ENCODE measurements at regions not wholly inside any gene's neighbourhood (a gene's known extent, or its start where the extent isn't known, plus 50 kb on each side); places are given as distances from the start of the nearest gene placed in this dataset.
"Not testable (repeated sequence)": the region's sequence is repeated elsewhere in the genome, so short reads cannot be mapped to it uniquely, and the experiment has no call there.

GRCh38 chr5:100165309-100165708, 369.9 kb upstream of the FAM174A start:
- no peaks in the 10 kb centered on the region for H3K4me1 ChIP-seq (ENCODE audit: control insufficient read depth in 3 of 3, insufficient read depth in 3 of 3, low read length in 3 of 3)
- H3K4me3 ChIP-seq (ENCODE audit: low read length in 3 of 3), result no peak overlapping the region
- H3K27me3 ChIP-seq (ENCODE audit: control insufficient read depth in 3 of 3, insufficient read depth in 3 of 3, low read length in 3 of 3), result no peaks in the 10 kb centered on the region
- peaks cover 0 to 2% (median 0%) of the 10 kb centered on the region in 3 donors for H3K9me3 ChIP-seq (ENCODE audit: control insufficient read depth in 3 of 3, low read length in 3 of 3)
- H3K27ac ChIP-seq (ENCODE audit: low read depth, low read length), result no peak overlapping the region
- H3K9ac ChIP-seq (ENCODE audit: low read depth in 1 of 3, low read length in 3 of 3), result no peak overlapping the region
- H3K36me3 ChIP-seq (ENCODE audit: control insufficient read depth in 3 of 3, insufficient read depth in 3 of 3, low read length in 3 of 3), result no peaks in the 10 kb centered on the region

GRCh38 chr5:100161868-100162267, 373.3 kb upstream of the FAM174A start:
- H3K27ac ChIP-seq (ENCODE audit: low read depth, low read length), result no peak overlapping the region
- H3K36me3 ChIP-seq (ENCODE audit: control insufficient read depth in 3 of 3, insufficient read depth in 3 of 3, low read length in 3 of 3), result no peaks in the 10 kb centered on the region
- no peaks in the 10 kb centered on the region for H3K27me3 ChIP-seq (ENCODE audit: control insufficient read depth in 3 of 3, insufficient read depth in 3 of 3, low read length in 3 of 3)
- H3K9ac ChIP-seq (ENCODE audit: low read depth in 1 of 3, low read length in 3 of 3), result no peak overlapping the region
- H3K9me3 ChIP-seq (ENCODE audit: control insufficient read depth in 3 of 3, low read length in 3 of 3), result peaks cover 0 to 2% (median 0%) of the 10 kb centered on the region in 3 donors
- no peaks in the 10 kb centered on the region for H3K4me1 ChIP-seq (ENCODE audit: control insufficient read depth in 3 of 3, insufficient read depth in 3 of 3, low read length in 3 of 3)
- H3K4me3 ChIP-seq (ENCODE audit: low read length in 3 of 3), result no peak overlapping the region

DNA sequence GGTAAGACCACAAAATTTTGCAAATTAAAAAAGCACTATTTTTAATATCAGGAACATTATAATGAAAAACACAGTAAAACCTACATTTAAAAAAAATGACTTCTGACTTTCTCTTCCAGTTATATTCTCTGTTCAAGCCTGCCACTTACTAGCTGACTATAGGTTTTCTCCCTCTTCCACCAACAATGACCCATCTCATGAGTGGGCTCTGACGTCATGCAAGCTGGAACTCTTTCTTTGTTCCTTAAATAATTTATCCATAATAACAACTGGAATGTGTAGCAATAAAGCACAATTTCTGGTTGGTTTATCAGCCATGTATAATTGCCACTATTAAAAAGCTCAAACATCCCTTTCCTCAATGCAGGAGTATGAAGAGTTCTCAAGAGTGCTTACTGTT, 378.1 kb upstream of the FAM174A start:
- H3K4me3 ChIP-seq (ENCODE audit: low read length in 3 of 3), result no peak overlapping the region
- H3K4me1 ChIP-seq (ENCODE audit: control insufficient read depth in 3 of 3, insufficient read depth in 3 of 3, low read length in 3 of 3), result no peaks in the 10 kb centered on the region
- no peaks in the 10 kb centered on the region for H3K27me3 ChIP-seq (ENCODE audit: control insufficient read depth in 3 of 3, insufficient read depth in 3 of 3, low read length in 3 of 3)
- H3K27ac ChIP-seq (ENCODE audit: low read depth, low read length), result no peak overlapping the region
- H3K9ac ChIP-seq (ENCODE audit: low read depth in 1 of 3, low read length in 3 of 3), result no peak overlapping the region
- no peaks in the 10 kb centered on the region for H3K36me3 ChIP-seq (ENCODE audit: control insufficient read depth in 3 of 3, insufficient read depth in 3 of 3, low read length in 3 of 3)
- peaks cover 0 to 2% (median 0%) of the 10 kb centered on the region in 3 donors for H3K9me3 ChIP-seq (ENCODE audit: control insufficient read depth in 3 of 3, low read length in 3 of 3)

GRCh38 chr5:100148239-100148638, 386.9 kb upstream of the FAM174A start:
- H3K4me1 ChIP-seq (ENCODE audit: control insufficient read depth in 3 of 3, insufficient read depth in 3 of 3, low read length in 3 of 3), result no peaks in the 10 kb centered on the region
- no peak overlapping the region for H3K27ac ChIP-seq (ENCODE audit: low read depth, low read length)
- no peaks in the 10 kb centered on the region for H3K36me3 ChIP-seq (ENCODE audit: control insufficient read depth in 3 of 3, insufficient read depth in 3 of 3, low read length in 3 of 3)
- H3K9ac ChIP-seq (ENCODE audit: low read depth in 1 of 3, low read length in 3 of 3), result no peak overlapping the region
- H3K9me3 ChIP-seq (ENCODE audit: control insufficient read depth in 3 of 3, low read length in 3 of 3), result no peaks in the 10 kb centered on the region
- H3K27me3 ChIP-seq (ENCODE audit: control insufficient read depth in 3 of 3, insufficient read depth in 3 of 3, low read length in 3 of 3), result no peaks in the 10 kb centered on the region
- H3K4me3 ChIP-seq (ENCODE audit: low read length in 3 of 3), result no peak overlapping the region

GRCh38 chr5:100142607-100143006, 392.6 kb upstream of the FAM174A start:
- H3K9me3 ChIP-seq (ENCODE audit: control insufficient read depth in 3 of 3, low read length in 3 of 3), result no peaks in the 10 kb centered on the region
- no peaks in the 10 kb centered on the region for H3K36me3 ChIP-seq (ENCODE audit: control insufficient read depth in 3 of 3, insufficient read depth in 3 of 3, low read length in 3 of 3)
- H3K27ac ChIP-seq (ENCODE audit: low read depth, low read length), result no peak overlapping the region
- no peaks in the 10 kb centered on the region for H3K4me1 ChIP-seq (ENCODE audit: control insufficient read depth in 3 of 3, insufficient read depth in 3 of 3, low read length in 3 of 3)
- no peaks in the 10 kb centered on the region for H3K27me3 ChIP-seq (ENCODE audit: control insufficient read depth in 3 of 3, insufficient read depth in 3 of 3, low read length in 3 of 3)
- no peak overlapping the region for H3K9ac ChIP-seq (ENCODE audit: low read depth in 1 of 3, low read length in 3 of 3)
- H3K4me3 ChIP-seq (ENCODE audit: low read length in 3 of 3), result no peak overlapping the region

DNA sequence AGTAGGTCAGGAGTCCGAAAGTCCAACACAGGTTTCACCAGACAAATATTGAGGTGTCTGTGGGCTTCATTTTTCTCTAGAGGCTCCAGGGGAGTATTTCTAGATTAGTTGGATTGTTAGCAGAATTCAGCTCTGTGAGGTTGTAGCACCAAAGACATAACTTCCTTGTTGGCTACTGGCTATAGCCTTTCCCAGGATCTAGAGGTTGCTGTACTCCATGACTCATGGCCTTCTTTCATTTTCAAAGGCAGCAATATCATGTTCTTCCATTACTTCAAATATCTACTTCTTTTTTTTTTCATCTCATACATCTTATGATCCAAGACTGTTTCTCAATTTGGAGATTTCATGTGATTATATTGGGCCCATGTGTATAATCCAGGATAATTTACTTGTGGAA, 404.0 kb upstream of the FAM174A start:
- H3K36me3 ChIP-seq (ENCODE audit: control insufficient read depth in 3 of 3, insufficient read depth in 3 of 3, low read length in 3 of 3), result no peaks in the 10 kb centered on the region
- no peak overlapping the region for H3K4me3 ChIP-seq (ENCODE audit: low read length in 3 of 3)
- H3K27me3 ChIP-seq (ENCODE audit: control insufficient read depth in 3 of 3, insufficient read depth in 3 of 3, low read length in 3 of 3), result no peaks in the 10 kb centered on the region
- no peak overlapping the region for H3K9ac ChIP-seq (ENCODE audit: low read depth in 1 of 3, low read length in 3 of 3)
- H3K9me3 ChIP-seq (ENCODE audit: control insufficient read depth in 3 of 3, low read length in 3 of 3), result no peaks in the 10 kb centered on the region
- H3K4me1 ChIP-seq (ENCODE audit: control insufficient read depth in 3 of 3, insufficient read depth in 3 of 3, low read length in 3 of 3), result no peaks in the 10 kb centered on the region
- H3K27ac ChIP-seq (ENCODE audit: low read depth, low read length), result no peak overlapping the region

DNA sequence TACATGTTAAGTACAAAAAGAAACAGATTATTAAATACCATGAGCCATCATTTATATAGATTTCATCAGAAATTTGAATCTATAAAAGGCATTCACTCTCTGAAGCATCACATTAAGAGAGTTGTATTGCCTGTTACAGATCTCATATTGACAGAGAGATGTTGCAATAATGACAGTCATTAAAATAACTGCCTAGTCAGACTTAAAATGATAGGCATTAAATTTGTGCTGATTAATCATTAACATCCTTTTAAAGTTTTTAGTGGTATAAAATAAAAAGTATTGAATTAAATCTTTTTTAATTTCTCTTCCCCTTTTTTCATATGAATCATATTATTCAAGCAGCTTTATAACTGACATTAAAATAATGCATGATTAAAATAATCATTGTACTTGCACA, 404.9 kb upstream of the FAM174A start:
- no peak overlapping the region for H3K27ac ChIP-seq (ENCODE audit: low read depth, low read length)
- no peaks in the 10 kb centered on the region for H3K4me1 ChIP-seq (ENCODE audit: control insufficient read depth in 3 of 3, insufficient read depth in 3 of 3, low read length in 3 of 3)
- H3K4me3 ChIP-seq (ENCODE audit: low read length in 3 of 3), result no peak overlapping the region
- H3K9ac ChIP-seq (ENCODE audit: low read depth in 1 of 3, low read length in 3 of 3), result no peak overlapping the region
- H3K9me3 ChIP-seq (ENCODE audit: control insufficient read depth in 3 of 3, low read length in 3 of 3), result no peaks in the 10 kb centered on the region
- H3K36me3 ChIP-seq (ENCODE audit: control insufficient read depth in 3 of 3, insufficient read depth in 3 of 3, low read length in 3 of 3), result no peaks in the 10 kb centered on the region
- no peaks in the 10 kb centered on the region for H3K27me3 ChIP-seq (ENCODE audit: control insufficient read depth in 3 of 3, insufficient read depth in 3 of 3, low read length in 3 of 3)

DNA sequence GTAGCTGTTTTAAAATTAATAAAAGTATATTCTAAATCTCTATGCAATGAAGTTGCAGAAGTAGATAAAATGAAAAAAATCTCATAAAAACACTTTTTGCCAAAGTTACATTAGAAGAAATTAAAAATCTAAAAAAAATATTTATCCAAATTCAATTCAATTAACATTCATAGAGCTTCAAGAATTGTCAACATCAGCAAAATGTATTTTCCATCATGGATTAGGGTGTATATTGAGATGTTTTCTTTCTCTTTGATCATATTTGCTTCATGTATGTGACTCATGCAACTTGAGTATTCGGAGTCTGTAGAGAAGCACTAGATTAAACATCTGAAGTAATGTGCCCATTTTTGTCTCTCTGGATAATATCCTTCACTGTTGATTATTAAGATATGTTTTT, 415.3 kb upstream of the FAM174A start:
- H3K9me3 ChIP-seq (ENCODE audit: control insufficient read depth in 3 of 3, low read length in 3 of 3), result no peaks in the 10 kb centered on the region
- H3K4me3 ChIP-seq (ENCODE audit: low read length in 3 of 3), result no peak overlapping the region
- no peaks in the 10 kb centered on the region for H3K27me3 ChIP-seq (ENCODE audit: control insufficient read depth in 3 of 3, insufficient read depth in 3 of 3, low read length in 3 of 3)

DNA sequence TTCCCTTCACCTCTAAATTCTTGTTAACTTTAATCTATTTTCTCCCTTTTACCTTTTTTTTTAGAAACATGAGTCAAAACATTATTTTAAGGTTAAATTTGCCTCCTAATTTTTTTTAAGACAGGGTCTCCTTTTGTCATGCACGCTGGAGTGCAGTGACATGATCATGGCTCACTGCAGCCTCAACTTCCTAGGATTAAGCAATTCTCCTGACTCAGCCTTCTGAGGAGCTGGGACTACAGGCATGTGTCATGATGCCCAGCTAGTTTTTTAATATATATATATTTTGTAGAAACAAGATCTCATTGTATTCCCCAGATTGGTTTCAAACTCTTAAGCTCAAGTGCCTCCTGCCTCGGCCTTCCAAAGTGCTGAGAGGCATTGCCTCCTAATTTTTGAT, 424.7 kb upstream of the FAM174A start:
- Histone ChIP-seq H3K27me3 (ENCODE audit: control insufficient read depth in 3 of 3, insufficient read depth in 3 of 3, low read length in 3 of 3) (no peaks in the 10 kb centered on the region), H3K27ac (ENCODE audit: low read depth, low read length) (no peak overlapping the region), H3K4me1 (ENCODE audit: control insufficient read depth in 3 of 3, insufficient read depth in 3 of 3, low read length in 3 of 3) (no peaks in the 10 kb centered on the region), H3K9me3 (ENCODE audit: control insufficient read depth in 3 of 3, low read length in 3 of 3) (no peaks in the 10 kb centered on the region), H3K4me3 (ENCODE audit: low read length in 3 of 3) (no peak overlapping the region), H3K9ac (ENCODE audit: low read depth in 1 of 3, low read length in 3 of 3) (no peak overlapping the region), H3K36me3 (ENCODE audit: control insufficient read depth in 3 of 3, insufficient read depth in 3 of 3, low read length in 3 of 3) (no peaks in the 10 kb centered on the region)

More for the DNA sequence above, 415.3 kb upstream of the FAM174A start:
- Histone ChIP-seq H3K9ac (ENCODE audit: low read depth in 1 of 3, low read length in 3 of 3) (no peak overlapping the region), H3K4me1 (ENCODE audit: control insufficient read depth in 3 of 3, insufficient read depth in 3 of 3, low read length in 3 of 3) (no peaks in the 10 kb centered on the region), H3K36me3 (ENCODE audit: control insufficient read depth in 3 of 3, insufficient read depth in 3 of 3, low read length in 3 of 3) (no peaks in the 10 kb centered on the region), H3K27ac (ENCODE audit: low read depth, low read length) (no peak overlapping the region)

- Histone ChIP-seq H3K4me3 (ENCODE audit: low read length in 3 of 3) (no peak overlapping the region), H3K9ac (ENCODE audit: low read depth in 1 of 3, low read length in 3 of 3) (no peak overlapping the region), H3K9me3 (ENCODE audit: control insufficient read depth in 3 of 3, low read length in 3 of 3) (no peaks in the 10 kb centered on the region), H3K4me1 (ENCODE audit: control insufficient read depth in 3 of 3, insufficient read depth in 3 of 3, low read length in 3 of 3) (no peaks in the 10 kb centered on the region), H3K27me3 (ENCODE audit: control insufficient read depth in 3 of 3, insufficient read depth in 3 of 3, low read length in 3 of 3) (no peaks in the 10 kb centered on the region), H3K36me3 (ENCODE audit: control insufficient read depth in 3 of 3, insufficient read depth in 3 of 3, low read length in 3 of 3) (no peaks in the 10 kb centered on the region), H3K27ac (ENCODE audit: low read depth, low read length) (no peak overlapping the region)
These were observed 426.3 kb upstream of the FAM174A start for GRCh38 chr5:100108883-100109282.

DNA sequence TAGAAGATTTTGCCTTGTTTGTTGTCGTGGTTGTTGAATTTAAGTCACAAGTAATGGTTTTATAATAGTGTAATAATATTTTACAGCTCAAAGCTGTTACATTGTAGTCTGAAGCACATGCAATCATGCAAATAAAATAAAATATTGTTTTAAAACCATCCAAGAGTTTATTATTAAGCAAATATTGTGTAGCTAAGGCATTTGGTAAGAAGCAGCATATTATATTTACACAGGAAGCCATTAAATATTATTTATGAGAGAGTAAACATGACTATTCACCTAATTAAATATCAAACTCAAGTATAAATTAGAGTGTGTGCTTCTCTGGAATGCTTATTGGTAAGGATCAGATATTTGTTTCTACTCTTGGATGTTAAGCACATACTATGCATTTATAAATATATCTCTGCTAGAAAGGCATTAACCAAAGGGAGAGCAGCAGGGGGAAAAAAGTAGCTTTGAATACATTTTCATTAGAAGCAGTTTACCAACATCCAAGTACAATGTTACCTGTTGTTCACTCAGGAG, 431.5 kb upstream of the FAM174A start:
- not testable (repeated sequence) for H3K9ac ChIP-seq (ENCODE audit: low read depth in 1 of 3, low read length in 3 of 3); H3K4me3 ChIP-seq (ENCODE audit: low read length in 3 of 3); H3K27me3 ChIP-seq (ENCODE audit: control insufficient read depth in 3 of 3, insufficient read depth in 3 of 3, low read length in 3 of 3); H3K9me3 ChIP-seq (ENCODE audit: control insufficient read depth in 3 of 3, low read length in 3 of 3); H3K27ac ChIP-seq (ENCODE audit: low read depth, low read length); H3K4me1 ChIP-seq (ENCODE audit: control insufficient read depth in 3 of 3, insufficient read depth in 3 of 3, low read length in 3 of 3); H3K36me3 ChIP-seq (ENCODE audit: control insufficient read depth in 3 of 3, insufficient read depth in 3 of 3, low read length in 3 of 3)
